ENCODE measurements at regions not wholly inside any gene's neighbourhood (a gene's known extent, or its start where the extent isn't known, plus 50 kb on each side); places are given as distances from the start of the nearest gene placed in this dataset.

DNA sequence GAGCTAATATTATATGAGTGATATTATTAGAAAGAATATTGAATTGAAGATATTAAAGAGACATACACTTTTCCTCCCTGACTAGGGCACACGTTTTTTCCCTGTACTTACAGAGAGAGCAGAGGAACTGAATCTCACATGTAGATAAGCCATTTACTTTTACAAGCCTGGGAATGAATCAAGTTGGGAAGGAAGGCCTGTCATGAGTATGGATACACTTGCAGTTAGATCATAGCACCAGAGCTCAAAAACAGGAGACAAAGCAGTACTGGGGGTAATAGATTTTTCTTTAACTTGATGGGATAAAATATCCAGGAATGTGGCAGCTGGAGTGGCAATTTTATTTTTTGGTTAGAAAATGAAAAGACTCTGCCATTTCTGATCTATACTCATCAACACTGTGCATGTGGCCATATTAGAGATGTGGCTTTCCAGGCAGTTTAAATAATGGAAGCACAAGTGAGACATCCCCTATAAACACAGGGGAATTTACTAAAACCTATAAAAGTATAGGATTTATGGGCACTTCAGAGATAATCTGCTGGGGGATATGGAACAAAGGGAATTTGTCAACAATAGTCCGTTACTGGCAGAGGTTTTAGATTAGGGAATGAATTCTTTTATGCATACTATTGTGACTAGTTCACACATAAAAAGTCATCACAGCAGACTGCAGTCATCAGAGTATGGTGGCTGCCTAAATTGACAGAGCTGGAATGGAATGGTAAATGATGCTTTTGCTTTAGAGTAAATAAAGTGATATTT, 657.7 kb upstream of the MBL2 start:
- TF ChIP-seq, protein P1, sequence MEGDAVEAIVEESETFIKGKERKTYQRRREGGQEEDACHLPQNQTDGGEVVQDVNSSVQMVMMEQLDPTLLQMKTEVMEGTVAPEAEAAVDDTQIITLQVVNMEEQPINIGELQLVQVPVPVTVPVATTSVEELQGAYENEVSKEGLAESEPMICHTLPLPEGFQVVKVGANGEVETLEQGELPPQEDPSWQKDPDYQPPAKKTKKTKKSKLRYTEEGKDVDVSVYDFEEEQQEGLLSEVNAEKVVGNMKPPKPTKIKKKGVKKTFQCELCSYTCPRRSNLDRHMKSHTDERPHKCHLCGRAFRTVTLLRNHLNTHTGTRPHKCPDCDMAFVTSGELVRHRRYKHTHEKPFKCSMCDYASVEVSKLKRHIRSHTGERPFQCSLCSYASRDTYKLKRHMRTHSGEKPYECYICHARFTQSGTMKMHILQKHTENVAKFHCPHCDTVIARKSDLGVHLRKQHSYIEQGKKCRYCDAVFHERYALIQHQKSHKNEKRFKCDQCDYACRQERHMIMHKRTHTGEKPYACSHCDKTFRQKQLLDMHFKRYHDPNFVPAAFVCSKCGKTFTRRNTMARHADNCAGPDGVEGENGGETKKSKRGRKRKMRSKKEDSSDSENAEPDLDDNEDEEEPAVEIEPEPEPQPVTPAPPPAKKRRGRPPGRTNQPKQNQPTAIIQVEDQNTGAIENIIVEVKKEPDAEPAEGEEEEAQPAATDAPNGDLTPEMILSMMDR (IDR thresholded peaks at IDR 0.05; ENCODE audit: borderline replicate concordance, extremely low read depth, low read length, poor library complexity, severe bottlenecking), result no peak
- TF ChIP-seq EZH2 (IDR thresholded peaks at IDR 0.05; ENCODE audit: borderline replicate concordance, low read depth, low read length, severe bottlenecking), result no peak
